GM23248 (cell line): ENCODE measurements at regions not wholly inside any gene's neighbourhood (a gene's known extent, or its start where the extent isn't known, plus 50 kb on each side); places are given as distances from the start of the nearest gene placed in this dataset.

Experiments used
- EZH2 ChIP-seq: fragments of 200-600 bp; sonication (generic); IDR thresholded peaks from 2 replicates; pipeline ENCODE4 v1.6.1; 2018; ENCODE audit warnings: antibody characterized with exemption, mild to moderate bottlenecking; ENCODE audit not compliant: insufficient read depth, poor library complexity, severe bottlenecking
- EZH2phosphoT487 ChIP-seq: fragments of 200-600 bp; sonication (generic); IDR thresholded peaks from 2 replicates; pipeline ENCODE4 v1.6.1; 2018; ENCODE audit warnings: antibody characterized with exemption, moderate library complexity, mild to moderate bottlenecking, low read depth; ENCODE audit not compliant: insufficient read depth

GRCh38 chr1:5399771-5400170 lies 592.5 kb downstream of the NPHP4 start:
- no peak for TF ChIP-seq EZH2
- no peak for TF ChIP-seq EZH2phosphoT487
